ENCODE measurements at regions not wholly inside any gene's neighbourhood (a gene's known extent, or its start where the extent isn't known, plus 50 kb on each side); places are given as distances from the start of the nearest gene placed in this dataset.

DNA sequence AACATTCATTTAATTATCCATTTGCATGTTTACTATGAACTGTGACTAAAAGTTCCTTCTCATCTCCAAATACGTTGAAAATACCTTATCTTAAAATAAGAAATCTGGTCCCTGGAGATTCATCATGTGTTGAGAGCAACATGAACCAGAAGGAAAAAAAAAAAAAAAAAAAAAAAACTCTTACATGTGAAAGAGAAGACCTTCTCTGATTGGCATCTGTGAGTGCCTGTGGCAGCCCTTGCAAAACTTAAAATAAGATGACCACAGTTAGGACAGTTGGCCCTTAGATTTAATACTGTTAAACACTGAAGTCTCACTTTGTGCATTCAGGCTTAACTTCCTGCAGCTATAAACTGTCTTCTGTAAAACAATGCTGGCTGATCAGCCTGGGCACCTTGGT, 1395.2 kb upstream of the ADGRL4 start:
- no peaks in the 10 kb centered on the region for H3K36me3 ChIP-seq (ENCODE audit: control insufficient read depth, insufficient read depth, low read length, severe bottlenecking)
- no peaks in the 10 kb centered on the region for H3K9me3 ChIP-seq (ENCODE audit: control insufficient read depth, low read length)
- no peak overlapping the region for H3K4me3 ChIP-seq (ENCODE audit: low read length)
- H3K9ac ChIP-seq (ENCODE audit: low read length) = no peak overlapping the region
- H3K4me1 ChIP-seq (ENCODE audit: control insufficient read depth, insufficient read depth, low read length) = no peaks in the 10 kb centered on the region
- no peaks in the 10 kb centered on the region for H3K27me3 ChIP-seq (replicated peaks; ENCODE audit: control insufficient read depth, insufficient read depth, low read length)
- DNase-seq (ENCODE audit: low read depth) = no peak

DNA sequence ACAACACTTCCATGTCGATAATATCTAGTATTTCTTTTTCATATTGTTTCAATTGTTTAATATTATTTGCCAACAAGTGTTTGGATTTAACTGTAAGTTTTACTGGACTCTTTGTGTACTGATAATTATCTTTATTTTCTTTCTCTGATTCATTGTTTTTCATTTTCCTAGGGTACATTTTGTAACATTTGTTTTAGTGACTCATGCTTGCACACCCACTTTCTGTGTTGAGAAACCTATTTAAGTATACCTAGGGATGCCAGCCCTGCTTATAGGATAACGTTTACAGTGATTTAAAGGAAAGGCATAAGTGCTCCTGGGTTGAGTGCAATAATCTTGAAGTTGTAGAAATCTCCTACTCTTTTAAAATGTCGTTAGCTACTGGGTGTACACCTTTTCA, 1386.0 kb upstream of the ADGRL4 start:
- Histone ChIP-seq H3K9me3 (ENCODE audit: control insufficient read depth, low read length) (peaks cover 10% of the 10 kb centered on the region), H3K9ac (ENCODE audit: low read length) (no peak overlapping the region), H3K36me3 (ENCODE audit: control insufficient read depth, insufficient read depth, low read length, severe bottlenecking) (no peaks in the 10 kb centered on the region), H3K27me3 (replicated peaks; ENCODE audit: control insufficient read depth, insufficient read depth, low read length) (no peaks in the 10 kb centered on the region), H3K4me3 (ENCODE audit: low read length) (no peak overlapping the region), H3K4me1 (ENCODE audit: control insufficient read depth, insufficient read depth, low read length) (peaks cover 3% of the 10 kb centered on the region)
- peak; percentile 76 for DNase-seq (ENCODE audit: low read depth)

GRCh38 chr1:80385650-80386049, 1379.1 kb upstream of the ADGRL4 start:
- Histone ChIP-seq H3K4me3 (ENCODE audit: low read length) (no peak overlapping the region), H3K27me3 (replicated peaks; ENCODE audit: control insufficient read depth, insufficient read depth, low read length) (no peaks in the 10 kb centered on the region), H3K36me3 (ENCODE audit: control insufficient read depth, insufficient read depth, low read length, severe bottlenecking) (no peaks in the 10 kb centered on the region), H3K4me1 (ENCODE audit: control insufficient read depth, insufficient read depth, low read length) (no peaks in the 10 kb centered on the region), H3K9ac (ENCODE audit: low read length) (no peak overlapping the region), H3K9me3 (ENCODE audit: control insufficient read depth, low read length) (peaks cover 10% of the 10 kb centered on the region)
- DNase-seq (ENCODE audit: low read depth) = no peak

DNA sequence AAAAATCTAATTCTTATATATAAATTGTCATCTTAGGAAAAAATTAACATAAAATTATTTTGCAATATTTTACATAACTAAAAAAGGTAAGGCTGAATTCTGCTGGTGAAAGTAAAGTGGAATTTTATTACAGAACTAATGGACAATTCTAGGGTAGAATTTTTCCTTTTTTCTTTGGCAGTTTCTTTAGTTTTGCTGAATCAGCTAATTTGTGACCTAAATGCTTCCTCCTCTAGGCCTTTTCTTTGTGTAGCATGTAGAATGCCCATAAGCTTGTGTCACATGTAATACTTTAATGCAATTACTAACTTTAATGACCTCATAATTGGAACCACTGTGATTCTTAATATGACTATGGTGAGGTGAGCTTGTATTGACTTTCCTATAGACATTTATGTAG, 1378.4 kb upstream of the ADGRL4 start:
- Histone ChIP-seq H3K9ac (ENCODE audit: low read length) (no peak overlapping the region), H3K4me1 (ENCODE audit: control insufficient read depth, insufficient read depth, low read length) (no peaks in the 10 kb centered on the region)
- DNase-seq (ENCODE audit: low read depth) = no peak

GRCh38 chr1:80384083-80384830, 1377.7 kb upstream of the ADGRL4 start:
- H3K4me3 ChIP-seq (ENCODE audit: low read length) = no peak overlapping the region
- H3K9ac ChIP-seq (ENCODE audit: low read length) = no peak overlapping the region
- H3K27me3 ChIP-seq (replicated peaks; ENCODE audit: control insufficient read depth, insufficient read depth, low read length) = no peaks in the 10 kb centered on the region
- H3K36me3 ChIP-seq (ENCODE audit: control insufficient read depth, insufficient read depth, low read length, severe bottlenecking) = no peaks in the 10 kb centered on the region
- no peak for DNase-seq (ENCODE audit: low read depth)
- peaks cover 4% of the 10 kb centered on the region for H3K9me3 ChIP-seq (ENCODE audit: control insufficient read depth, low read length)
- no peaks in the 10 kb centered on the region for H3K4me1 ChIP-seq (ENCODE audit: control insufficient read depth, insufficient read depth, low read length)

More for the DNA sequence above, 1378.4 kb upstream of the ADGRL4 start:
- H3K9me3 ChIP-seq (ENCODE audit: control insufficient read depth, low read length) = peaks cover 10% of the 10 kb centered on the region
- no peaks in the 10 kb centered on the region for H3K27me3 ChIP-seq (replicated peaks; ENCODE audit: control insufficient read depth, insufficient read depth, low read length)
- H3K36me3 ChIP-seq (ENCODE audit: control insufficient read depth, insufficient read depth, low read length, severe bottlenecking) = no peaks in the 10 kb centered on the region
- H3K4me3 ChIP-seq (ENCODE audit: low read length) = no peak overlapping the region

DNA sequence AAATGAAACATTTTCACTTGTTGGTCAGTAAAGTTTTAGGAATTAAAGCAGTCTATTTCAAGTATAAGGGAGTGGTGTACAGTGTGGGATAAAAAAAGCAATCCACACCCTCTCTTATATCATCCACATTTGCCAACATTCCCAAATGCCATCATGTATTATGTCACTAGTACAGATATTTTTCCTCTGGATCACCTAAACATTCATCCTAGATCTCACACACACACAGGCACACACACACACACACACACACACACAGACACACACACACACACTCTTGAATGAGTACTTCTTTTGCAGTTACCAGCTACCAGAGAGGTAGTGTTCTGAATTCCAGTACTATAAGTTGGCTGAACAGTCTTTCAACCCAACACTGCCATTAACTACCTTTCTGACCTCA, 1369.1 kb upstream of the ADGRL4 start:
- H3K27me3 ChIP-seq (replicated peaks; ENCODE audit: control insufficient read depth, insufficient read depth, low read length) = no peaks in the 10 kb centered on the region
- no peak overlapping the region for H3K4me3 ChIP-seq (ENCODE audit: low read length)
- no peaks in the 10 kb centered on the region for H3K9me3 ChIP-seq (ENCODE audit: control insufficient read depth, low read length)
- DNase-seq (ENCODE audit: low read depth) = peak; percentile 67
- no peaks in the 10 kb centered on the region for H3K4me1 ChIP-seq (ENCODE audit: control insufficient read depth, insufficient read depth, low read length)
- H3K36me3 ChIP-seq (ENCODE audit: control insufficient read depth, insufficient read depth, low read length, severe bottlenecking) = no peaks in the 10 kb centered on the region
- no peak overlapping the region for H3K9ac ChIP-seq (ENCODE audit: low read length)

- Histone ChIP-seq H3K27me3 (replicated peaks; ENCODE audit: control insufficient read depth, insufficient read depth, low read length) (no peaks in the 10 kb centered on the region), H3K9me3 (ENCODE audit: control insufficient read depth, low read length) (no peaks in the 10 kb centered on the region), H3K36me3 (ENCODE audit: control insufficient read depth, insufficient read depth, low read length, severe bottlenecking) (no peaks in the 10 kb centered on the region), H3K9ac (ENCODE audit: low read length) (no peak overlapping the region), H3K4me1 (ENCODE audit: control insufficient read depth, insufficient read depth, low read length) (no peaks in the 10 kb centered on the region), H3K4me3 (ENCODE audit: low read length) (no peak overlapping the region)
- peak; percentile 50 for DNase-seq (ENCODE audit: low read depth)
Measured at GRCh38 chr1:80375109-80375508, 1368.6 kb upstream of the ADGRL4 start.

- Histone ChIP-seq H3K4me1 (ENCODE audit: control insufficient read depth, insufficient read depth, low read length) (no peaks in the 10 kb centered on the region), H3K9ac (ENCODE audit: low read length) (no peak overlapping the region), H3K27me3 (replicated peaks; ENCODE audit: control insufficient read depth, insufficient read depth, low read length) (no peaks in the 10 kb centered on the region), H3K4me3 (ENCODE audit: low read length) (no peak overlapping the region), H3K36me3 (ENCODE audit: control insufficient read depth, insufficient read depth, low read length, severe bottlenecking) (no peaks in the 10 kb centered on the region), H3K9me3 (ENCODE audit: control insufficient read depth, low read length) (no peaks in the 10 kb centered on the region)
- DNase-seq (ENCODE audit: low read depth) = no peak
Measured at GRCh38 chr1:80369780-80370179, 1363.2 kb upstream of the ADGRL4 start.

GRCh38 chr1:80367058-80367457, 1360.5 kb upstream of the ADGRL4 start:
- no peaks in the 10 kb centered on the region for H3K27me3 ChIP-seq (replicated peaks; ENCODE audit: control insufficient read depth, insufficient read depth, low read length)

GRCh38 chr1:80365359-80366021, 1359.0 kb upstream of the ADGRL4 start:
- Histone ChIP-seq H3K36me3 (ENCODE audit: control insufficient read depth, insufficient read depth, low read length, severe bottlenecking) (no peaks in the 10 kb centered on the region), H3K4me3 (ENCODE audit: low read length) (no peak overlapping the region), H3K9ac (ENCODE audit: low read length) (no peak overlapping the region), H3K9me3 (ENCODE audit: control insufficient read depth, low read length) (no peaks in the 10 kb centered on the region), H3K27me3 (replicated peaks; ENCODE audit: control insufficient read depth, insufficient read depth, low read length) (no peaks in the 10 kb centered on the region), H3K4me1 (ENCODE audit: control insufficient read depth, insufficient read depth, low read length) (no peaks in the 10 kb centered on the region)
- no peak for DNase-seq (ENCODE audit: low read depth)

More at GRCh38 chr1:80367058-80367457, 1360.5 kb upstream of the ADGRL4 start:
- Histone ChIP-seq H3K9me3 (ENCODE audit: control insufficient read depth, low read length) (no peaks in the 10 kb centered on the region), H3K9ac (ENCODE audit: low read length) (no peak overlapping the region), H3K4me1 (ENCODE audit: control insufficient read depth, insufficient read depth, low read length) (no peaks in the 10 kb centered on the region), H3K4me3 (ENCODE audit: low read length) (no peak overlapping the region), H3K36me3 (ENCODE audit: control insufficient read depth, insufficient read depth, low read length, severe bottlenecking) (no peaks in the 10 kb centered on the region)
- no peak for DNase-seq (ENCODE audit: low read depth)

DNA sequence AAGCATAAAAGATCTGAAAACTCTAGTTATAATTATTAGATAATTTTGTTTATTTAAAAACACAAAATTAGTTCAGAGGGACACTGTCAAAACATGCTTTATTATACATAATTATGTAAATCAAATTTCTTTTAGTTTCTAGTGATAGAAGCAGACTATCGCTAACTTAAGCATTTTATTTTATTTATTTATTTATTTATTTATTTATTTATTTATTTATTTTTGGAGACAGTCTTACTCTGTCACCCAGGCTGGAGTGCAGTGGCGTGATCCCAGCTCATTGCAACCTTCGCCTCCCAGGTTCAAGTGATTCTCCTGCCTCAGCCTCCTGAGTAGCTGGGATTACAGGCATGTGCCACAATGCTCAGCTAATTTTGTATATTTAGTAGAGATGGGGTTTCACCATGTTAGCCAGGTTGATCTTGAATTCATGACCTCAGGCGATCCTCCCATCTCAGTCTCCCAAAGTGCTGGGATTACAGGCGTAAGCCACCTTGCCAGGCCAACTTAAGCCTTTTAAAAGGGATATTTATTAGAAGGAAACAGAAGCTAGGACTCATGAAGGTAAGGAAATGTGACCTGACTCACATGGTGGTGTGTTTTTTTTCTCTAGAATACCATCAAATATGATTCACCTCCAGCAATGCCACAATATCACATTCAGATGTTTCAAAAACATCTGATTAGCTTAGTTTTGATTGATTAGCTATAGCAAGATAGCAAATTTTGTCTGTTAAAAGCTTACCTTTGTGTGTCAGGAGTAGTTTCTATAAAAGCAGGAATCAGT, 1357.4 kb upstream of the ADGRL4 start:
- Histone ChIP-seq H3K4me1 (ENCODE audit: control insufficient read depth, insufficient read depth, low read length) (no peaks in the 10 kb centered on the region), H3K9me3 (ENCODE audit: control insufficient read depth, low read length) (no peaks in the 10 kb centered on the region), H3K9ac (ENCODE audit: low read length) (no peak overlapping the region), H3K4me3 (ENCODE audit: low read length) (no peak overlapping the region), H3K27me3 (replicated peaks; ENCODE audit: control insufficient read depth, insufficient read depth, low read length) (no peaks in the 10 kb centered on the region), H3K36me3 (ENCODE audit: control insufficient read depth, insufficient read depth, low read length, severe bottlenecking) (no peaks in the 10 kb centered on the region)
- no peak for DNase-seq (ENCODE audit: low read depth)

Data from adipocyte (in vitro differentiated cells).